AG09319 (cell line): ENCODE measurements at regions not wholly inside any gene's neighbourhood (a gene's known extent, or its start where the extent isn't known, plus 50 kb on each side); places are given as distances from the start of the nearest gene placed in this dataset.

Experiments used
- DNase-seq: peaks from one replicate; pipeline ENCODE4 v3.0.0-alpha.2; 2010; ENCODE audit warnings: low read depth; ENCODE audit errors: extremely low read depth
- TF ChIP-seq, protein P1 (sequence below): IDR thresholded peaks from 2 replicates; pipeline ENCODE4 v1.5.1; 2011; ENCODE audit warnings: low read depth, mild to moderate bottlenecking, inconsistent platforms, low read length, moderate library complexity

DNA sequence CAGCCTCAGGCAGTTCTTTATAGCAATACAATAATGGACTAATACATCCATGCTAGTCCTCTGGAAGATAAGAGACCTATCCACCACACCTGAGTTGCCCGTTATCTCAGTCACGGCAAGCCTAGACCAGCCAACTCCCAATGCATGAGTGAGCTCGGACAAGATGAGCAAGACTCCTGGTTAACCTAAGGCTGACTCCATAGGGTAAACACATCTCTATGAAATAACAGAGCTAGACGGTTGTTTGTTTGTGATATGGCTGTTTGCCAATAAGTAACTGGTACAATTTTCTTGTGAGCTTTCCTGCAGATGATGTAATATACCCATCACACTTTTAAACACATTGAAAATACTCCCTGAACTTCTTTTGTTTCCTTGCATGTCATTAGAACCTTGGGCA is 70.6 kb upstream of the PHACTR1 start:
- no peak for DNase-seq
- TF ChIP-seq, protein P1, sequence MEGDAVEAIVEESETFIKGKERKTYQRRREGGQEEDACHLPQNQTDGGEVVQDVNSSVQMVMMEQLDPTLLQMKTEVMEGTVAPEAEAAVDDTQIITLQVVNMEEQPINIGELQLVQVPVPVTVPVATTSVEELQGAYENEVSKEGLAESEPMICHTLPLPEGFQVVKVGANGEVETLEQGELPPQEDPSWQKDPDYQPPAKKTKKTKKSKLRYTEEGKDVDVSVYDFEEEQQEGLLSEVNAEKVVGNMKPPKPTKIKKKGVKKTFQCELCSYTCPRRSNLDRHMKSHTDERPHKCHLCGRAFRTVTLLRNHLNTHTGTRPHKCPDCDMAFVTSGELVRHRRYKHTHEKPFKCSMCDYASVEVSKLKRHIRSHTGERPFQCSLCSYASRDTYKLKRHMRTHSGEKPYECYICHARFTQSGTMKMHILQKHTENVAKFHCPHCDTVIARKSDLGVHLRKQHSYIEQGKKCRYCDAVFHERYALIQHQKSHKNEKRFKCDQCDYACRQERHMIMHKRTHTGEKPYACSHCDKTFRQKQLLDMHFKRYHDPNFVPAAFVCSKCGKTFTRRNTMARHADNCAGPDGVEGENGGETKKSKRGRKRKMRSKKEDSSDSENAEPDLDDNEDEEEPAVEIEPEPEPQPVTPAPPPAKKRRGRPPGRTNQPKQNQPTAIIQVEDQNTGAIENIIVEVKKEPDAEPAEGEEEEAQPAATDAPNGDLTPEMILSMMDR = no peak

DNA sequence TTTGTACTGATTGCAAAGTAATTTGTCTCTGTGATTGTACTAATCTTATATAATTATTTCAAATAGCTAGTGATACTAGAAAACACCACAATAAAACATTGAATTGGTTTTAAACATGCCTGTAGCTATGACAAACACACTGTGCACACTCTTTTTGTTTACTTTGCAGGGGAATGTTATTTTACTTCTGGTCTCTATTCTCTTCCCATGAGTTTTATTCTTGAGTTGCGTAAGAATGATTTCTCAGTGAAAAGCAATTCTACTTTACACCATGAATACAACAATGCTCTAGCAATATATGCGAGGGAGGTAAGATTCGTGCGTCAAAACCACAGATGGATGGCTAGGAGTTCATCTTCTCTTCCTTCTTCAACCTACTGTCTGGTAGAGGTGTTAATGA is 68.4 kb upstream of the PHACTR1 start:
- TF ChIP-seq, protein P1 = no peak
- DNase-seq = no peak

DNA sequence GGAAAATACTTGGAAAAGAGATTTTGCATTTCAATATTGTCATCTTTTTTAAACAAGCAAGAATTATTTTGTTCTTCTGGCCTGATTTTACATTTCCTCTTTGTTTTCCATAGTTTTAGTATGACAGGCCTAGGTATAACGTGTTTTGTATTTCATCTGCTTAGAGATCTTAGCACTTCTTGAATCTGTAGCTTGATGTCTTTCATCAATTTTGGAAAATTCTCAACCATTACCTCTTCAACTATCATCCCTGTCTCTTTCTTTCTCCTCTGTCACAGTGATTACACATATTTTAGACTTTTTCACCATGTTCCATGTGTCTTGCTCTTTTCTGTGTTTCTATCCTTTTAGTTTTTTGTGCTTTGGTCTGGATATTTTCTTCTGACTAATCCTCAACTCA is 67.2 kb upstream of the PHACTR1 start:
- TF ChIP-seq, protein P1 = no peak
- no peak for DNase-seq

- TF ChIP-seq, protein P1 = no peak
- DNase-seq = no peak
These were observed 63.1 kb upstream of the PHACTR1 start for GRCh38 chr6:12653486-12653885.

DNA sequence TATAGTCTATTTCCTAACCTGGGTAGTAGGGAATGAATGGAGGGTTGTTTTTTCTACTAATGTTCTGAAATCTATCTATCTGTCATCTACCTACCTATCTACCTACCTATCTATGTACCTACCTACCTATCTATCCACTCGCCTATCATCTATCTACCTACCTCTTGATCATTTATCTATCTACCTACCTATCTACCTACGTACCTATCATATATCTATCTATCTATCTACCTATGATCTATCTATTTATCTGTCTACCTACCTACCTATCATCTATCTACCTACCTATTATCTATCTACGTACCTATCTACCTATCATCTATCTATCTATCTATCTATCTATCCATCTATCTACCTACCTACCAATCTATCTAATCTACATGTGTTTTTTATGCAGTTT is 62.5 kb upstream of the PHACTR1 start:
- no peak for DNase-seq
- TF ChIP-seq, protein P1 = no peak

GRCh38 chr6:12654514-12654913 is 62.1 kb upstream of the PHACTR1 start:
- TF ChIP-seq, protein P1 = no peak
- no peak for DNase-seq

- TF ChIP-seq, protein P1 = no peak
- DNase-seq = peak; percentile 8
These were observed 59.7 kb upstream of the PHACTR1 start for GRCh38 chr6:12656906-12657305.
